Keratinocyte (primary cell): ENCODE measurements at regions not wholly inside any gene's neighbourhood (a gene's known extent, or its start where the extent isn't known, plus 50 kb on each side); places are given as distances from the start of the nearest gene placed in this dataset.

Experiments
- CTCF ChIP-seq, 3 experiments: IDR thresholded peaks in 1 of 3; conservative IDR thresholded peaks in 1 of 3; optimal IDR thresholded peaks in 1 of 3; 2 replicates in 2 of 3; 3 replicates in 1 of 3; pipeline versions ENCODE3 to v1.5.1; 2011; ENCODE audit warnings: low read length in 3 of 3, mild to moderate bottlenecking in 3 of 3, moderate library complexity in 2 of 3, control low read depth in 1 of 3, inconsistent platforms in 1 of 3; ENCODE audit not compliant: insufficient read depth in 2 of 3; ENCODE audit errors: extremely low read depth in 1 of 3
- EZH2 ChIP-seq: IDR thresholded peaks from one replicate; pipeline ENCODE4 v1.6.1; 2012; ENCODE audit warnings: inconsistent platforms, mild to moderate bottlenecking, low read length, moderate library complexity

GRCh38 chrX:131752493-131753198, 208.8 kb downstream of the OR13H1 start:
- TF ChIP-seq CTCF (optimal IDR thresholded peaks at IDR 0.05 in 1 of 3, IDR thresholded peaks at IDR 0.05 in 1 of 3, conservative IDR thresholded peaks at IDR 0.05 in 1 of 3; ENCODE audit: extremely low read depth in 1 of 3, insufficient read depth in 2 of 3, low read length in 3 of 3) (peak; percentile 20 to 52 (median 47)), EZH2 (no peak)
